HG03558 (cell line): ENCODE measurements at regions not wholly inside any gene's neighbourhood (a gene's known extent, or its start where the extent isn't known, plus 50 kb on each side); places are given as distances from the start of the nearest gene placed in this dataset.
A peak's percentile ranks its signal among the peaks of the same experiment; 100 is the strongest.

Source experiments
- ATAC-seq: cut with Tn5 transposase; IDR thresholded peaks from one replicate; pipeline ENCODE4 v1.9.1; 2021; ENCODE audit warnings: moderate number of reproducible peaks; ENCODE audit not compliant: unreplicated experiment; ENCODE audit errors: extremely low read depth

GRCh38 chr5:60350794-60351193 is 349.2 kb downstream of the DEPDC1B start:
- ATAC-seq, result no peak

GRCh38 chr5:60349891-60350415 is 350.0 kb downstream of the DEPDC1B start:
- ATAC-seq, result no peak

DNA sequence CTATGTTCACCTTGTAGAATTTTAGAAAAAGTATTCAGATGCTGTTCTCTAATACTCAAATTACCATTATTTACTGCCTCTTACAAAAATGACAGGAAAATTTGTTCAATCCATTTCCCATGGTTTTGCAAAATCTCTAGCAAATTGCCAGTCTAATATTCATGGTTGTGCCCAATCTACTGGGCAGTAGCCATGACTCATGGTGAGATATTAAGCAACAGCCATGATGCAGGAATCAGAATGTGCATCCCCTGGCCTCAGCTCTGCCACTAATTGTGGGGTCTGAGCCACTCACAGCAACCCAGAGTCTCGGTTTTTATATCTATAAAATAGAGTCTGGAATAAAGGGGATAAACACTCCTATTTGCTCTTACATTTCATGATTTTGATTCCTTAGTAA is 353.6 kb downstream of the DEPDC1B start:
- ATAC-seq, result no peak

DNA sequence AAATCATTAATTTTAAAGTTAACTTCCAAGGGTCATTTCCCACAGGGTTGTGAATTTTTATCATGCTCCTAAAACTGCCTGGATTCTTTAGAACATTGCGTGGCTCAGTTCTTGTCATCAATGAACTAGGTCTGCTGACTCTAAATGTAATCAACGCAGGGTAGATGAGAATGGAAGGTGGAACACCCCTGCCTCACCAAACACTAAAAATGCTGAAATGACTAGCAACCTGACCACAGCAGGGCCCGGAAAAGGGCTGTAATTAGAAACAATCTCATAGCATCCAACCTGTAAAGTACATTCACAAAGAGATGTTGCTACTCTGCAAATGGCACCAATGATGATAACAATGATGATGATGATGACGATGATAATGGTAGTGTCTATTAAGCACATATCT is 356.9 kb downstream of the DEPDC1B start:
- no peak for ATAC-seq

GRCh38 chr5:60340965-60341471 is 358.9 kb downstream of the DEPDC1B start:
- ATAC-seq, result peak; percentile 71

DNA sequence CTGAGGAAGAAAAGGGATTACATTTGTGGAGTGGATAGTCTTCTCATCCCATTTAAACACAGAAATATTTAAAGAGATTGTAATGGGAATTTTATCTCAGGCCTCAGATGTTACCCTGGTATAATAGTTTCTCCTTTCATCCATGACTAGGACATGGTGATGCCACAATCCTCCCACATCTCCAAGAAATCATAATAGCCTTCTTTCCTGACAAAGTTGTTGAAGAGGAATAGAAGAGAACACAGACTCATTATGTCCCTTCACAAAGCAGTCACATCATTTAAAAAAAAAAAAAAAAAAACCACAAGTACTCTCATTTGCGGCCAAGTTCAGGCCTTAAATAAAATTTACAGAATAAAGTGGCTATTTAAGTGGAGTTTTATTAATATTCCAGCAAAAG is 359.6 kb downstream of the DEPDC1B start:
- no peak for ATAC-seq

DNA sequence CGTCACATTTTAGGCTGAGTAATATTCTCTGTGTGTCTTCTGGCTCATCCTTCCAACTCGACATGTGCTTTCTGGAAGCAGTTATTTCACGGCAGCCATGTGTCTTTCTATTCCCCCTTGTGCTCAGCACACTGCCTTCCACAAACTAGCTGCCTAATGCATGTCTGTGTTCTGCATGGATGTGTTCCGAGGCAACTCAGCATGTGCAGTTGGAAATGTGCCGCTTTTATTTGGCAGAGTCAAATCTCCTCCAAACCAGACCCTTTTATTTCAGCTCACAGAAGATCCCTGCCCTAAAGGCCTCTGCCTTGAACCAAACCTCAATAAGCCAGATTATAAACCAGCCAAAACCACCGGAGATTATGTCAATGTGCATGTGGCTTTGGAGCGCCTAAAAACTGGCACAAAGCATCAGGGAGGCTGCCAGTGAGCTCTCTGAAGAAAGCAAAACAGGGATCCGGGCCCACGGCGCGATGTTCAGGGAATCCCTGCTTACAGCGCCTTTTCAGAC is 360.2 kb downstream of the DEPDC1B start:
- ATAC-seq, result no peak

- no peak for ATAC-seq
Observed at GRCh38 chr5:60338846-60339245, 361.1 kb downstream of the DEPDC1B start.

- no peak for ATAC-seq
Observed at GRCh38 chr5:60336491-60336890, 363.5 kb downstream of the DEPDC1B start.

GRCh38 chr5:60335913-60336312 is 364.1 kb downstream of the DEPDC1B start:
- ATAC-seq, result no peak

- ATAC-seq, result no peak
Observed at GRCh38 chr5:60334281-60334713, 365.7 kb downstream of the DEPDC1B start.

DNA sequence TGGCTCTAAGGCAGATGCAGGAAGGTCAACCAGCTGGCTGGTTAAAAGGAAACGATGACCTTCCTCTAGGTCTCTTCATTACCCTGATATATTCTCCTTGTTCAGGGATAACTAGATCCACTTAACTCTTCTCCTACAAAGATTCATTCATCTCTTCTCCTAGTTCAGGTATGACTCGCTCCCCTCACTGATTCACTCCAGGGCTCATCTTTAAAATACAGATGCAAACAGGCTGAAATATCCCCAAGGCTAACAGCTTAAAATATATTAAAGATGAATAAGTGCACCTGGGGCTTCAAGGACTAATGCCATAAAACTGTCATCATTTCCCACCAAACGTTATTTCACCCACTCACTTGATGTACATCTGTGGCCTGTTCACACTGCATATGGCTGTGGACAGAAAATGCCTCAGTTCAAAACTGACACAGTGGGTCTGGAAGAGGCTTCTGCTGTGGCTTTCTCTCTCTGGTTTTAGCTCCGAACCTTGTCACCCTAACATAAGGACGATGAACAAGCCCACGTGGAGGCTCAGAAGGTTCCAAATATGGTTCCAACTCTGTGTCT is 366.9 kb downstream of the DEPDC1B start:
- ATAC-seq, result no peak

GRCh38 chr5:60332244-60333004 is 367.5 kb downstream of the DEPDC1B start:
- peak; percentile 75 for ATAC-seq

GRCh38 chr5:60330236-60330635 is 369.7 kb downstream of the DEPDC1B start:
- no peak for ATAC-seq

- ATAC-seq, result no peak
Observed at GRCh38 chr5:60325870-60326269, 374.1 kb downstream of the DEPDC1B start.

GRCh38 chr5:60323596-60323995 is 376.4 kb downstream of the DEPDC1B start:
- no peak for ATAC-seq

GRCh38 chr5:60312098-60312497 is 387.9 kb downstream of the DEPDC1B start:
- ATAC-seq, result no peak

DNA sequence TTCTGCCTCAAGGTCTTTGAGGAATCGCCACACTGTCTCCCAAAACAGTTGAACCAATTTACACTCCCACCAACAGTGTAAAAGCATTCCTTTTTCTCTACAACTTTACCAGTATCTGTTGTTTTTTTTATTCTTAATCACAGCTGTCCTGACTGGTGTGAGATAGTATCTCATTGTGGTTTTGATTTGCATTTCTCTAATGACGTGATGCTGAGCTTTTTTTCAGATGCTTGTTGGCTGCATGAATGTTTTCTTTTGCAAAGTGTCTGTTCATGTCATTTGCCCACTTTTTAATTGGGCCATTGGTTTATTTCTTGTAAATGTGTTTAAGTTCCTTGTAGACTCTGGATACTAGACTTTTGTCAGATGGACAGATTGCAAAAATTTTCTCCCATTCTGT is 400.0 kb downstream of the DEPDC1B start:
- no peak for ATAC-seq

DNA sequence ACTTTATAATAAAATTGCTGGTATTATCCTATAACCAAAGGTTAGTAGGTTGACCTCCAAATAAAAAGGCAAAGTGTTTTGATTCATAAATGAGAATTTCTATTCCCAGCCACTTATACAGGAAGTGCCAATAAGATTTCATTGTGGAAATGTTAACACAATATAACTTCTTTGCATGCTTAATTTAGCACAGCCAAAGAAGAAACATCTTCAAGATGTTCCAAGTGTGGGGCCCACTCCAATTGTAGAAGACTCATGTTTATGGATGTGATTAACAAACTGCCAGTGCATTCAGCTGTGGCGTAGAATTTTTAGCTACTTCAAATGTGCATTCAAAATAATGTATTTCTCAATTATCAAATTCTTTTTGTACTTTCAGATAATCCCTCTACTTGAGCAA is 402.3 kb downstream of the DEPDC1B start:
- ATAC-seq, result no peak

DNA sequence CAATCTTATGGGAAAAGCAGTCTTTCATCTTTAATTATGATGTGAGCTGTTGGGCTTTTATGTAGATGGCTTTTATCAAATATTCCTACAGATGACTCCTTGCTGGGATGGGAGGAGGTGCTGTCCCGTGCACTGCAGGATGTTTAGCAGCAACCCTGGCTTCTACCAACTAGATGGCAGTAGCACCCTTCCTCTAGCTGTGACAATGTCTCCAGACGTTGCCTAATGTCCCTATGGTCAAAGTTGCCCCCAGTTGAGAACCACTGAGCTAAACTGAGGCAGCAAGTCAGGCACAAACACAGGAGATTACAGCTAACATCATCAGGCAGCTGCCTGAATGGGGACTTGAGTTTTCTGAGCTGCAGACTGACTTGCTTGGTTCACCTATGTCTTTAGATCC is 401.9 kb upstream of the PDE4D start:
- ATAC-seq, result no peak

DNA sequence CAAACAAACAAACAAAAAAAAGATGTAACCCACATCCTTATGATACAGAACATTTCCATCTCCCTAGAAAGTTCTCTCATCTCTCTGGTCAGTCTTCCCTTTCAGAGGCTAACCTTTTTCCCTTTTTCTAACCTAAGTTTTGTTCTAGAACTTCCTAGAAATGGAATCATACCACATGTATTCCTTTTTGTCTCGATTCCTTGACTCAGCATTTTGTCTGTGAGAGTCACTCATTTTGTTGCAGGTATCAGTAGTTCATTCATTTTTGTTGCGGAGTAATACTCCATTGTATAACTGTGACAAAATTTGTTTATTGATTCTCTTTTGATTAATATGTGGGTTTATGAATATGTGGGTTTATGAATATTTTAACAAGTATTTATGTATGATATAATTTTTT is 400.0 kb upstream of the PDE4D start:
- ATAC-seq, result no peak
